Fibroblast of lung (primary cell): ENCODE measurements at regions not wholly inside any gene's neighbourhood (a gene's known extent, or its start where the extent isn't known, plus 50 kb on each side); places are given as distances from the start of the nearest gene placed in this dataset.

Source experiments
- DNase-seq, 2 donors: peaks; one replicate each; pipeline versions ENCODE4 v3.0.0 to v3.0.0-alpha.2; 2010; ENCODE audit warnings: low read depth in 2 of 2
- H2AFZ ChIP-seq: 2 replicates; pipeline ENCODE4 v1.5.1; 2012; ENCODE audit warnings: low read length, control low read depth, inconsistent platforms
- H3K27ac ChIP-seq: 2 replicates; pipeline ENCODE4 v1.5.1; 2011; ENCODE audit warnings: low read length, control low read depth; ENCODE audit not compliant: insufficient read depth
- H3K27me3 ChIP-seq: 2 replicates; pipeline ENCODE4 v1.5.1; 2011; ENCODE audit warnings: mild to moderate bottlenecking, low read length; ENCODE audit not compliant: control insufficient read depth, insufficient read depth
- H3K36me3 ChIP-seq: 2 replicates; pipeline ENCODE4 v1.5.1; 2011; ENCODE audit warnings: low read length; ENCODE audit not compliant: control insufficient read depth, insufficient read depth
- H3K4me1 ChIP-seq: 2 replicates; pipeline ENCODE4 v1.5.1; 2011; ENCODE audit warnings: low read length; ENCODE audit not compliant: control insufficient read depth, insufficient read depth; ENCODE audit errors: extremely low read depth
- H3K4me2 ChIP-seq: 2 replicates; pipeline ENCODE4 v1.5.1; 2011; ENCODE audit warnings: low read length, control low read depth; ENCODE audit not compliant: insufficient read depth; ENCODE audit errors: extremely low read depth
- H3K4me3 ChIP-seq, 4 experiments: fragments of 200-600 bp in 1 of 4; sonication (generic) in 1 of 4; replicated peaks in 1 of 4; 2 replicates each; pipeline ENCODE4 v1.5.1; 2011 to 2016; ENCODE audit warnings: low read length in 4 of 4, low read depth in 3 of 4, mild to moderate bottlenecking in 3 of 4, control low read depth in 2 of 4, inconsistent platforms in 1 of 4, mixed read lengths in 1 of 4; ENCODE audit not compliant: insufficient read depth in 1 of 4; ENCODE audit errors: control extremely low read depth in 1 of 4
- H3K79me2 ChIP-seq: 2 replicates; pipeline ENCODE4 v1.5.1; 2012; ENCODE audit warnings: mild to moderate bottlenecking, low read length, inconsistent platforms; ENCODE audit not compliant: control insufficient read depth, insufficient read depth
- H3K9ac ChIP-seq: 2 replicates; pipeline ENCODE4 v1.5.1; 2011; ENCODE audit warnings: mild to moderate bottlenecking, low read length, control low read depth; ENCODE audit not compliant: insufficient read depth
- H3K9me3 ChIP-seq: 2 replicates; pipeline ENCODE4 v1.5.1; 2012; ENCODE audit warnings: low read depth, low read length; ENCODE audit not compliant: control insufficient read depth, insufficient read depth
- H4K20me1 ChIP-seq: 2 replicates; pipeline ENCODE4 v1.5.1; 2011; ENCODE audit warnings: low read length; ENCODE audit not compliant: control insufficient read depth, insufficient read depth; ENCODE audit errors: extremely low read depth
- CTCF ChIP-seq, 2 donors: IDR thresholded peaks in 1 of 2; conservative IDR thresholded peaks in 1 of 2; 1 replicate in 1 of 2; 2 replicates in 1 of 2; pipeline ENCODE4 v1.5.1; 2011 to 2012; ENCODE audit warnings: low read length in 2 of 2, control low read depth in 1 of 2, inconsistent platforms in 1 of 2, low read depth in 1 of 2, mild to moderate bottlenecking in 1 of 2
- EZH2 ChIP-seq: IDR thresholded peaks from 2 replicates; pipeline ENCODE4 v1.5.1; 2012; ENCODE audit warnings: low read length, control low read depth, mild to moderate bottlenecking; ENCODE audit errors: missing control alignments

- H3K9me3 ChIP-seq, result no peaks in the 10 kb centered on the region
- TF ChIP-seq CTCF (conservative IDR thresholded peaks at IDR 0.05 in 1 of 2, IDR thresholded peaks at IDR 0.05 in 1 of 2; ENCODE audit: low read depth in 1 of 2, low read length in 2 of 2), result no peak
- no peak for TF ChIP-seq EZH2
- no peak overlapping the region for H2AFZ ChIP-seq
- H4K20me1 ChIP-seq, result no peaks in the 10 kb centered on the region
- H3K36me3 ChIP-seq, result no peaks in the 10 kb centered on the region
- no peaks in the 10 kb centered on the region for H3K4me1 ChIP-seq
- H3K79me2 ChIP-seq, result no peaks in the 10 kb centered on the region
- no peak overlapping the region for H3K4me2 ChIP-seq
- no peak overlapping the region for H3K9ac ChIP-seq
- DNase-seq, result peak in 1 of 2 donors; percentile 55
- H3K4me3 ChIP-seq, result no peak overlapping the region
- H3K27me3 ChIP-seq, result no peaks in the 10 kb centered on the region
- no peak overlapping the region for H3K27ac ChIP-seq
These were observed 403.4 kb downstream of the KLF5 start for GRCh38 chr13:73462241-73462640.

- no peak for TF ChIP-seq EZH2
- no peak for TF ChIP-seq CTCF (conservative IDR thresholded peaks at IDR 0.05 in 1 of 2, IDR thresholded peaks at IDR 0.05 in 1 of 2; ENCODE audit: low read depth in 1 of 2, low read length in 2 of 2)
- Histone ChIP-seq H3K4me3 (no peak overlapping the region), H3K27ac (no peak overlapping the region), H3K27me3 (no peaks in the 10 kb centered on the region), H3K4me1 (no peaks in the 10 kb centered on the region), H3K9ac (no peak overlapping the region), H3K9me3 (no peaks in the 10 kb centered on the region), H4K20me1 (no peaks in the 10 kb centered on the region), H3K36me3 (no peaks in the 10 kb centered on the region), H3K79me2 (no peaks in the 10 kb centered on the region), H2AFZ (no peak overlapping the region), H3K4me2 (no peak overlapping the region)
- no peak for DNase-seq
These were observed 392.6 kb downstream of the KLF5 start for GRCh38 chr13:73451221-73452029.

GRCh38 chr13:73450583-73450982 lies 391.8 kb downstream of the KLF5 start:
- Histone ChIP-seq H3K36me3 (no peaks in the 10 kb centered on the region), H3K9me3 (no peaks in the 10 kb centered on the region), H3K27ac (no peak overlapping the region), H3K9ac (no peak overlapping the region), H3K4me3 (no peak overlapping the region), H3K4me2 (no peak overlapping the region), H3K27me3 (no peaks in the 10 kb centered on the region), H3K4me1 (no peaks in the 10 kb centered on the region), H4K20me1 (no peaks in the 10 kb centered on the region), H3K79me2 (no peaks in the 10 kb centered on the region), H2AFZ (no peak overlapping the region)
- TF ChIP-seq EZH2, result no peak
- DNase-seq, result peak in 1 of 2 donors; percentile 78
